SK-N-SH (cell line): ENCODE measurements at regions not wholly inside any gene's neighbourhood (a gene's known extent, or its start where the extent isn't known, plus 50 kb on each side); places are given as distances from the start of the nearest gene placed in this dataset.

Experiments
- CTCF ChIA-PET: fragments of 300-600, 350-600 bp; formaldehyde crosslinking; extraction: SDS; loops from one replicate; lab custom pipeline; 2021; lab: Yijun Ruan, JAX
- POLR2A ChIA-PET: fragments of 350-600 bp; sonication (Branson Sonifier 250); formaldehyde crosslinking; extraction: SDS; loops from one replicate; lab custom pipeline; 2020; ENCODE audit warnings: antibody characterized with exemption, inconsistent platforms; lab: Yijun Ruan, JAX
- DNase-seq: peaks from one replicate; pipeline ENCODE4 v3.0.0; 2012
- H2AFZ ChIP-seq: fragments of 200-600 bp; sonication (generic); 2 replicates; pipeline ENCODE4 v1.8.1; 2016; ENCODE audit warnings: antibody characterized with exemption, mild to moderate bottlenecking, low read depth
- H3F3A ChIP-seq: fragments of 200-600 bp; sonication (generic); replicated peaks from 2 replicates; pipeline ENCODE3; 2016; ENCODE audit warnings: antibody characterized with exemption, mild to moderate bottlenecking; ENCODE audit not compliant: insufficient read depth
- H3K27ac ChIP-seq, 2 experiments: fragments of 200-500 bp in 1 of 2; fragments of 200-600 bp in 1 of 2; sonication (Bioruptor generic) in 1 of 2; sonication (generic), shearing (Covaris generic) in 1 of 2; 2 replicates each; pipeline versions ENCODE4 v1.5.1 to v1.6.1; 2014 to 2016; ENCODE audit warnings: low read depth in 2 of 2, inconsistent platforms in 1 of 2, low read length in 1 of 2, mild to moderate bottlenecking in 1 of 2, mixed read lengths in 1 of 2
- H3K27me3 ChIP-seq: fragments of 200-600 bp; sonication (generic), shearing (Covaris generic); 2 replicates; pipeline ENCODE4 v1.6.1; 2016; ENCODE audit warnings: mixed run types; ENCODE audit not compliant: insufficient read depth
- H3K36me3 ChIP-seq, 2 experiments: fragments of 200-500 bp in 1 of 2; fragments of 200-600 bp in 1 of 2; sonication (Bioruptor generic) in 1 of 2; sonication (generic) in 1 of 2; replicated peaks in 1 of 2; 2 replicates each; pipeline versions ENCODE3 to v1.5.1; 2014 to 2016; ENCODE audit warnings: low read length in 1 of 2, mild to moderate bottlenecking in 1 of 2; ENCODE audit not compliant: insufficient read depth in 2 of 2, control insufficient read depth in 1 of 2
- H3K4me1 ChIP-seq, 2 experiments: fragments of 200-500 bp in 1 of 2; fragments of 200-600 bp in 1 of 2; sonication (Bioruptor generic) in 1 of 2; sonication (generic), shearing (Covaris generic) in 1 of 2; 2 replicates each; pipeline versions ENCODE4 v1.5.1 to v1.6.1; 2014 to 2016; ENCODE audit warnings: low read depth in 1 of 2, low read length in 1 of 2, mixed run types in 1 of 2; ENCODE audit not compliant: insufficient read depth in 2 of 2, control insufficient read depth in 1 of 2
- H3K4me2 ChIP-seq: fragments of 200-600 bp; sonication (generic), shearing (Covaris generic); 2 replicates; pipeline ENCODE4 v1.6.1; 2017; ENCODE audit warnings: mixed run types
- H3K4me3 ChIP-seq, 2 experiments: fragments of 200-500 bp in 1 of 2; fragments of 200-600 bp in 1 of 2; sonication (Bioruptor generic) in 1 of 2; sonication (generic), shearing (Covaris generic) in 1 of 2; 2 replicates each; pipeline versions ENCODE4 v1.5.1 to v1.8.1; 2014 to 2016; ENCODE audit warnings: low read depth in 2 of 2, inconsistent platforms in 1 of 2, low read length in 1 of 2, mild to moderate bottlenecking in 1 of 2, mixed read lengths in 1 of 2, moderate library complexity in 1 of 2
- H3K79me2 ChIP-seq: fragments of 200-600 bp; sonication (generic); 2 replicates; pipeline ENCODE4 v1.8.1; 2017; ENCODE audit warnings: mild to moderate bottlenecking; ENCODE audit not compliant: insufficient read depth
- H3K9ac ChIP-seq: fragments of 200-600 bp; sonication (generic); 2 replicates; pipeline ENCODE4 v1.6.1; 2017; ENCODE audit warnings: mixed run types
- H3K9me2 ChIP-seq: fragments of 200-600 bp; sonication (generic); 2 replicates; pipeline ENCODE4 v1.6.1; 2017; ENCODE audit warnings: mixed run types
- H3K9me3 ChIP-seq: fragments of 200-600 bp; sonication (generic); 2 replicates; pipeline ENCODE4 v1.6.1; 2017; ENCODE audit warnings: mixed run types, mild to moderate bottlenecking, moderate library complexity
- H4K20me1 ChIP-seq: fragments of 200-600 bp; sonication (generic); 2 replicates; pipeline ENCODE4 v1.6.1; 2017; ENCODE audit warnings: mild to moderate bottlenecking, mixed run types; ENCODE audit not compliant: insufficient read depth
- EP300 ChIP-seq, 2 experiments: IDR thresholded peaks; 2 replicates each; pipeline versions ENCODE4 v1.4.0 to v1.6.1; 2012; ENCODE audit warnings: borderline replicate concordance in 1 of 2, low read depth in 1 of 2, low read length in 1 of 2
- FOXJ3 ChIP-seq: sonication (generic); formaldehyde crosslinking; IDR thresholded peaks from 2 replicates; pipeline ENCODE4 v1.5.1; 2020; ENCODE audit warnings: mild to moderate bottlenecking, missing genetic modification reagents
- GABPA ChIP-seq: IDR thresholded peaks from 2 replicates; pipeline ENCODE4 v1.4.0; 2012; ENCODE audit warnings: low read depth, mild to moderate bottlenecking
- GATA2 ChIP-seq: sonication (generic); formaldehyde crosslinking; IDR thresholded peaks from 2 replicates; pipeline ENCODE4 v1.5.0; 2020; ENCODE audit warnings: mild to moderate bottlenecking, missing genetic modification reagents
- JUND ChIP-seq: IDR thresholded peaks from 2 replicates; pipeline ENCODE4 v1.4.0; 2012
- NFIC ChIP-seq: IDR thresholded peaks from 2 replicates; pipeline ENCODE4 v1.4.0; 2012; ENCODE audit warnings: borderline replicate concordance
- RAD21 ChIP-seq: IDR thresholded peaks from 2 replicates; pipeline ENCODE4 v1.6.1; 2012; ENCODE audit warnings: mild to moderate bottlenecking, low read length
- TAF1 ChIP-seq: IDR thresholded peaks from 2 replicates; pipeline ENCODE4 v1.6.1; 2012; ENCODE audit warnings: low read depth, mild to moderate bottlenecking, low read length, moderate library complexity, borderline replicate concordance
- TCF12 ChIP-seq: IDR thresholded peaks from 2 replicates; pipeline ENCODE4 v1.4.0; 2012
- TEAD4 ChIP-seq: IDR thresholded peaks from 2 replicates; pipeline ENCODE4 v1.4.0; 2012; ENCODE audit warnings: mild to moderate bottlenecking, borderline replicate concordance; ENCODE audit not compliant: insufficient read depth
- WGBS: methylation state at CpG from one replicate; pipeline ENCODE4 v1.1.6; 2017; ENCODE audit warnings: low lambda C conversion rate; 5-methylcytosine and 5-hydroxymethylcytosine counted together
- TF ChIP-seq, protein P1 (sequence below): IDR thresholded peaks from 2 replicates; pipeline ENCODE4 v1.4.0; 2012; ENCODE audit warnings: low read depth, borderline replicate concordance
- TF ChIP-seq, protein P2 (sequence below): IDR thresholded peaks from 2 replicates; pipeline ENCODE4 v1.6.1; 2012; ENCODE audit warnings: mild to moderate bottlenecking, low read depth, low read length, moderate library complexity
- TF ChIP-seq, protein P3 (sequence below): fragments of 150-350 bp; IDR thresholded peaks from 2 replicates; pipeline ENCODE4 v1.6.1; 2017; ENCODE audit warnings: antibody characterized with exemption, low read length, low read depth, borderline replicate concordance
- TF ChIP-seq, protein P4 (sequence below): fragments of 150-350 bp; IDR thresholded peaks from 2 replicates; pipeline ENCODE4 v1.6.1; 2016; ENCODE audit warnings: mild to moderate bottlenecking, low read depth, low read length

DNA sequence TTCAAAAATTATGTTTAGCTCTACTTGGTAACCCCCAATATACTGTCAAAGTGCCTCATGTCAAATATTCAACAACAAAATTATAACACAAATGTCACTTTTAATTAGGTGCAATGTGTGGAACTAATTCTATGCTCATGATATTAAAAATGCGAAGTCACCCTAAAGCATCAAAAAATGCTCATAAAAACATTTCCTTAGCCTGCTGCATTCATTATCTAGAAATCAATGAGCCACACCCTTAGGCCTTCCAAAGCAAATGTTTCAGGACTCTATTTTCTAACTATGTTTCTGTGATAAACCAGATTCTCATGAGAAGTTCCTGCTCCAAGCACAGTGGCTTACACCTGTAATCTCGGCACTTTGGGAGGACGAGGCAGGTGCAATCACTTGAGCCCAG lies 75.0 kb upstream of the ANK3 start:
- WGBS: 92% methylated on average over 3 of the region's 3 CpGs
- Histone ChIP-seq H4K20me1 (no peaks in the 10 kb centered on the region), H3K9me3 (no peaks in the 10 kb centered on the region), H3K9me2 (no peaks in the 10 kb centered on the region), H3K27ac (no peak overlapping the region), H2AFZ (0 out of 2 replicates have a peak overlapping the region, but pooled peaks have one; percentile 17), H3K79me2 (no peaks in the 10 kb centered on the region)
- ChIA-PET CTCF (interaction anchor here (2.4 kb wide), 1 partner anchor 19 kb away, joined by 10 read pairs; no protein-coding TSS in a partner anchor), POLR2A (no interaction called here)
- DNase-seq: no peak
- TF ChIP-seq EP300 (IDR thresholded peaks at IDR 0.05; ENCODE audit: borderline replicate concordance in 1 of 2, low read depth in 1 of 2, low read length in 1 of 2) (no peak), GATA2 (CRISPR knock-in tag) (no peak), RAD21 (no peak), TEAD4 (no peak), NFIC (no peak), TAF1 (no peak)
- TF ChIP-seq, protein P1, sequence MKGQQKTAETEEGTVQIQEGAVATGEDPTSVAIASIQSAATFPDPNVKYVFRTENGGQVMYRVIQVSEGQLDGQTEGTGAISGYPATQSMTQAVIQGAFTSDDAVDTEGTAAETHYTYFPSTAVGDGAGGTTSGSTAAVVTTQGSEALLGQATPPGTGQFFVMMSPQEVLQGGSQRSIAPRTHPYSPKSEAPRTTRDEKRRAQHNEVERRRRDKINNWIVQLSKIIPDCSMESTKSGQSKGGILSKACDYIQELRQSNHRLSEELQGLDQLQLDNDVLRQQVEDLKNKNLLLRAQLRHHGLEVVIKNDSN: no peak
- TF ChIP-seq, protein P2, sequence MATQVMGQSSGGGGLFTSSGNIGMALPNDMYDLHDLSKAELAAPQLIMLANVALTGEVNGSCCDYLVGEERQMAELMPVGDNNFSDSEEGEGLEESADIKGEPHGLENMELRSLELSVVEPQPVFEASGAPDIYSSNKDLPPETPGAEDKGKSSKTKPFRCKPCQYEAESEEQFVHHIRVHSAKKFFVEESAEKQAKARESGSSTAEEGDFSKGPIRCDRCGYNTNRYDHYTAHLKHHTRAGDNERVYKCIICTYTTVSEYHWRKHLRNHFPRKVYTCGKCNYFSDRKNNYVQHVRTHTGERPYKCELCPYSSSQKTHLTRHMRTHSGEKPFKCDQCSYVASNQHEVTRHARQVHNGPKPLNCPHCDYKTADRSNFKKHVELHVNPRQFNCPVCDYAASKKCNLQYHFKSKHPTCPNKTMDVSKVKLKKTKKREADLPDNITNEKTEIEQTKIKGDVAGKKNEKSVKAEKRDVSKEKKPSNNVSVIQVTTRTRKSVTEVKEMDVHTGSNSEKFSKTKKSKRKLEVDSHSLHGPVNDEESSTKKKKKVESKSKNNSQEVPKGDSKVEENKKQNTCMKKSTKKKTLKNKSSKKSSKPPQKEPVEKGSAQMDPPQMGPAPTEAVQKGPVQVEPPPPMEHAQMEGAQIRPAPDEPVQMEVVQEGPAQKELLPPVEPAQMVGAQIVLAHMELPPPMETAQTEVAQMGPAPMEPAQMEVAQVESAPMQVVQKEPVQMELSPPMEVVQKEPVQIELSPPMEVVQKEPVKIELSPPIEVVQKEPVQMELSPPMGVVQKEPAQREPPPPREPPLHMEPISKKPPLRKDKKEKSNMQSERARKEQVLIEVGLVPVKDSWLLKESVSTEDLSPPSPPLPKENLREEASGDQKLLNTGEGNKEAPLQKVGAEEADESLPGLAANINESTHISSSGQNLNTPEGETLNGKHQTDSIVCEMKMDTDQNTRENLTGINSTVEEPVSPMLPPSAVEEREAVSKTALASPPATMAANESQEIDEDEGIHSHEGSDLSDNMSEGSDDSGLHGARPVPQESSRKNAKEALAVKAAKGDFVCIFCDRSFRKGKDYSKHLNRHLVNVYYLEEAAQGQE: no peak
- TF ChIP-seq, protein P3, sequence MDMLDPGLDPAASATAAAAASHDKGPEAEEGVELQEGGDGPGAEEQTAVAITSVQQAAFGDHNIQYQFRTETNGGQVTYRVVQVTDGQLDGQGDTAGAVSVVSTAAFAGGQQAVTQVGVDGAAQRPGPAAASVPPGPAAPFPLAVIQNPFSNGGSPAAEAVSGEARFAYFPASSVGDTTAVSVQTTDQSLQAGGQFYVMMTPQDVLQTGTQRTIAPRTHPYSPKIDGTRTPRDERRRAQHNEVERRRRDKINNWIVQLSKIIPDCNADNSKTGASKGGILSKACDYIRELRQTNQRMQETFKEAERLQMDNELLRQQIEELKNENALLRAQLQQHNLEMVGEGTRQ: no peak
- TF ChIP-seq, all 33 proteins: peak for 0
- Histone ChIP-seq H3K4me1 (peaks cover 0 to 5% of the 10 kb centered on the region in 2 experiments; a peak in 1 of 4 replicates), H3F3A (peaks cover 16% of the 10 kb centered on the region), H3K4me2 (no peak overlapping the region), H3K36me3 (no peaks in the 10 kb centered on the region), H3K9ac (no peak overlapping the region), H3K4me3 (no peak overlapping the region), H3K27me3 (no peaks in the 10 kb centered on the region)

GRCh38 chr10:60463746-60464145 lies 74.1 kb upstream of the ANK3 start:
- Histone ChIP-seq H3K4me1 (peaks cover 0 to 5% of the 10 kb centered on the region in 2 experiments; a peak in 1 of 4 replicates), H3K4me2 (no peak overlapping the region), H3K27ac (peak overlapping the region in 1 of 2 experiments; percentile 60; a peak in 1 of 4 replicates), H2AFZ (peak overlapping the region; percentile 17; the same call in 1 of the 2 replicates)
- no peak for TF ChIP-seq FOXJ3 (CRISPR knock-in tag)
- 0 out of 2 replicates have a peak, but pooled peaks have one; percentile 11 for TF ChIP-seq TCF12
- TF ChIP-seq, protein P4, sequence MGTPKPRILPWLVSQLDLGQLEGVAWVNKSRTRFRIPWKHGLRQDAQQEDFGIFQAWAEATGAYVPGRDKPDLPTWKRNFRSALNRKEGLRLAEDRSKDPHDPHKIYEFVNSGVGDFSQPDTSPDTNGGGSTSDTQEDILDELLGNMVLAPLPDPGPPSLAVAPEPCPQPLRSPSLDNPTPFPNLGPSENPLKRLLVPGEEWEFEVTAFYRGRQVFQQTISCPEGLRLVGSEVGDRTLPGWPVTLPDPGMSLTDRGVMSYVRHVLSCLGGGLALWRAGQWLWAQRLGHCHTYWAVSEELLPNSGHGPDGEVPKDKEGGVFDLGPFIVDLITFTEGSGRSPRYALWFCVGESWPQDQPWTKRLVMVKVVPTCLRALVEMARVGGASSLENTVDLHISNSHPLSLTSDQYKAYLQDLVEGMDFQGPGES: no peak
- no peak for TF ChIP-seq RAD21
- TF ChIP-seq NFIC: 0 out of 2 replicates have a peak, but pooled peaks have one; percentile 20
- no peak for TF ChIP-seq JUND
- TF ChIP-seq GABPA: no peak
- TF ChIP-seq, all 33 proteins: peak for 2
- no peak for DNase-seq
- no peaks in the 10 kb centered on the region for H3K9me2 ChIP-seq
- H3K9me3 ChIP-seq: no peaks in the 10 kb centered on the region
- peaks cover 16% of the 10 kb centered on the region for H3F3A ChIP-seq
- H3K36me3 ChIP-seq: no peaks in the 10 kb centered on the region
- no peaks in the 10 kb centered on the region for H4K20me1 ChIP-seq
- no peaks in the 10 kb centered on the region for H3K27me3 ChIP-seq
- no peaks in the 10 kb centered on the region for H3K79me2 ChIP-seq
- H3K4me3 ChIP-seq: no peak overlapping the region
- POLR2A ChIA-PET: no interaction called here
- CTCF ChIA-PET: interaction anchor here (1.3 to 2.4 kb wide), 2 partner anchors 18 to 20 kb away, joined by 3 to 10 read pairs; no protein-coding TSS in a partner anchor
- H3K9ac ChIP-seq: no peak overlapping the region
